ENCODE measurements at regions not wholly inside any gene's neighbourhood (a gene's known extent, or its start where the extent isn't known, plus 50 kb on each side); places are given as distances from the start of the nearest gene placed in this dataset.

DNA sequence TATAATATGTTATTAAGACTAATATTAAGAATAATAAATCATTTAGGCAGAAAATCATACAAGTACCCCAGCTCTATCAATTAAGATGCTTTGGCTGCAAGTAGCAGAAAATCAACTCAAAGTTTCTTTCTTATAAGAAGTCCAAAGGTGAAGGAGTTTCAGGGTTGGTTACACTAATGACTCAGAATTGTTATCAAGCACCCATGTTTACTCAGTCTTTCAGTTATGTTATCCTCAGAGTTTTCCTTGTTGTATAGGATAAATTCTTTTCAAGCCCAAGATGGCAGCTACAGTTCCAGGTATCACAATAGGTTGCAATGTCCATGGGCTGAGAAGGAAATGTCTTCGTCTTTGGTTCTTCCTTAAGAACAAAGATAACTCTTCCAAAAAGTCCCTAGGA is 163.6 kb downstream of the TNFSF18 start:
- DNase-seq (ENCODE audit: low read depth) = no peak

DNA sequence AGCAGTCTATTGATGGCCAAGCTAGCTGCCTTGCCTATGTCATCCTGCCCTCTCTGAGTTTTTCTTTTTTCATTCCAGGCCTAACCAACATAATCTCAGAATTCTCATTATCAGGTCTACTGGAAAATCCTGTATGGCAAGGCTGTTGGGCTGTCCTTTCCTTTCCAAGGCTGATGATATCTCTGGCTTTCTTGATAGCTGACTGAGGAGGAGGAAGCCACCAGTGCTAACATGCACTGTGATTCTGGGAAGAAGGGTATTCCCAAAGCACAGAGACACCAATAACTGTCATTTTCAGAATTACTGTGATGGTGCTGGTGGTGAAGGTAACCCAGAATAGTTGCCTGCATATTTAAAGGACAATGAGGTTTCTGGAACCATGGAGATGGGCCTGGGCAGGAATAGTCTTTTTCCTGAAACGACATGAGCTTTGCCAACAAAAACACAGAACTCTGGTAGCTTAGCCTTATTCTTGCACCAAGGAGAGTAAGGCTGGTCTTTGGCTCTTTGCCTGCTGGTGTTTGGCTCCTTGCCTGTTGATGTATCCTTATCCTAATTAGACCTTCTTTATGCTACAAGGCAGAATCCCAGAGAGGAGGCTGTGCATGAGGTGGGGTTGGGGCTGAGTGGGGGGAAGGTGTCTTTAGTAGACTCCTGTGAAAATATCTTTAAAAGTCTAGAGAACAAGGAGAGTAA is 157.4 kb downstream of the TNFSF18 start:
- DNase-seq (ENCODE audit: low read depth) = no peak

- no peak for DNase-seq (ENCODE audit: low read depth)
Observed at GRCh38 chr1:172894349-172895049, 156.2 kb downstream of the TNFSF18 start.

GRCh38 chr1:172895050-172895460 is 155.7 kb downstream of the TNFSF18 start:
- DNase-seq (ENCODE audit: low read depth) = no peak

DNA sequence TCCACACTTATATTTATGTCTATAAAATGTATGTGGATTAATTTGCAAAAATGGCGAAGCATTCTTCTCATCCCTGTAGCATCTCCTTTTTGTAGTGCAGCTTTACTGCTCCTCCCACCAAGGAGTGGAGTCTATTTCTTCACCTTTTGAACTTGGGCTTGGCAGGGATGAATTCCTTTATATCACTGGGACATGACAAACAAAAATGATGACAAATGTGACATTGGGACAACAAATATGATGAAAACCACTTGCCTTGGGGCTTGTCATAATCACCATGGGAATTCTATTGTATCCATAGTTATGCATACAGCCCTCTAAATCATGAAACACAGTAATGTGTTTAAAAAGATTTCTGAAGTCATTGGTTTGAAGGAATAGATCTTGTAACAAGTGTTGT is 155.0 kb downstream of the TNFSF18 start:
- DNase-seq (ENCODE audit: low read depth) = no peak

DNA sequence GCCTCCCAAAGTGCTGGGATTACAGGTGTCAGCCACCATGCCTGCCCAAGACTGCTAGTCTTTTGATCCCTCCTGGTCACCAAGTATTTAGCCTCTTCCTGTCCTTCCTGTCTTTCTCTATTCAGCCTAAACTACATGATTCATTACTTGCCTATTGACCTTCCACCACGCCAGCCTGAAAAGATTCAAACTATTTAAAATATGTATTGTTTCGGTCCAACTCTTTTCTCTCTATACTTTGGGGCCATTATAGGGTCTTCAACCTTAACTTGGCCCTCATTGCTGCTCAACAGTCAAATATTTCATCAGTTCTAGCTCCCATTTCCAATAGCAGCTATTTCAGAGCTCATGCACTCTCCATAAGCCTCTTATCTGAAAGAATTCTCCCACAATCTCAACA is 153.0 kb downstream of the TNFSF18 start:
- DNase-seq (ENCODE audit: low read depth) = no peak

DNA sequence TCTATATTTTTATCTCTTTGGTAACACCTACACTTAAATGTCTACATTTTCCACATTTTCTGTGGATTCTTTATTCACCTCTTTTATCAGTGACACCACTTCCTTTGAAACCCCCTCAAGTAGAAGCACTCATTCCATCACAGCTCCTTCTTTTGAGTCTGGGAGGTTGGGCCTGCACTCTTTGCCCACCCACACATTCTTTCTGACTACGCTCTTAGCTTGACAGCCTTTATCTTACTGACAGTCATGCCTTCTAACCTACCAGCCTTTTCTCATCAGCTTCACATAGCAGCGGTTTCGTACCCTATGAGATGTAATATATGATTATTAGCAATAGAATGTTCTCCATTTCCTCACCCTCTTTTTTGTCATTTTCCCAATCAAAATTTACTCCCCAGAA is 151.9 kb downstream of the TNFSF18 start:
- DNase-seq (ENCODE audit: low read depth) = no peak

- no peak for DNase-seq (ENCODE audit: low read depth)
Observed at GRCh38 chr1:172900376-172900997, 150.3 kb downstream of the TNFSF18 start.

DNA sequence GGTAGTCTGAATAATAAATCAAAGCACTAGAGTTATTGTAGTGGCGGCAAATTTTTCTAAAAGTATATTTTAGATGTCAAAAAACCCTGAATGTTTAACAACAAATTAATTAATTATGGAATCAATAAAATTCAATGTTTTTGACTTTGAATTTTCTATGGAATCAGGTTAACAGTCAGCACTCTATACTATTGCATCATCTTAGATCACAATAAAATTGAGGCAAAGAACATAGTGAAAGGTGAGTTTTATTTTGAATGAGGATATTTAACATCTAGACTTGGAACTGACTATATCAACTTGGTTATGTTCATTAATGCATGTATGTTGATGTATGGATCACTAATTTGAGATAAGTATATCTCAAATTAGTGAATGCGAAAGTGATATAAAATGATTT is 148.5 kb downstream of the TNFSF18 start:
- no peak for DNase-seq (ENCODE audit: low read depth)

- DNase-seq (ENCODE audit: low read depth) = no peak
Observed at GRCh38 chr1:172902861-172903381, 147.8 kb downstream of the TNFSF18 start.

DNA sequence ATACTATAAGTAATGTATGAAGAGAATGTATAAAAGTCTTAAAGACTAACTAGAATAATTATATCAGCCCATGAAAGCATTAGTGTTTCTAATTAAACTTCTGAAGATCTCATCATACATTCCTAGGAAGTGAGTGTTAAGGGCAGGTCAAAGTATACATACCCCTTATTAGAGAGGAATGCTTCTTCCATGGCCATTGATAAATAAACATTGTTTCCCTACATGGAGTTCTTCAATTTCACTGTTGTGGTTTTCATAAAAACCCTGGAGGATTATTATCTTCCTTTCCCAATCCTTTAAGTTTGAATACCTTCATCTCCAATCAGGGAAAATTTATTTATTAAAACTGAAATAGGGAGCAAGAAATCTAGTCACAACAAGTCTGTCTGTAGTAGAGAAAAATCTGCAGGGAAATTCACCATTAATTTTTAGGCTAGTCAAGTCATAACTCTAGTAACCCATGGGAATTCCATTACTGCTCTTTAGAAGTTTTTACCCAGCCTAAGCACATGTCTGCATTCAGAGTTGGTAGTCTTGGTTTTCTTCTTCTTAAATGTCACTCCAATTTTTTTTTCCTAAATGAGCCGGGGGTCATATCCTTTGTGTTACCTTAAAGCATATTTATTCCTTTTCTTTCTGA is 147.0 kb downstream of the TNFSF18 start:
- no peak for DNase-seq (ENCODE audit: low read depth)

GRCh38 chr1:172905452-172905851 is 145.3 kb downstream of the TNFSF18 start:
- no peak for DNase-seq (ENCODE audit: low read depth)

DNA sequence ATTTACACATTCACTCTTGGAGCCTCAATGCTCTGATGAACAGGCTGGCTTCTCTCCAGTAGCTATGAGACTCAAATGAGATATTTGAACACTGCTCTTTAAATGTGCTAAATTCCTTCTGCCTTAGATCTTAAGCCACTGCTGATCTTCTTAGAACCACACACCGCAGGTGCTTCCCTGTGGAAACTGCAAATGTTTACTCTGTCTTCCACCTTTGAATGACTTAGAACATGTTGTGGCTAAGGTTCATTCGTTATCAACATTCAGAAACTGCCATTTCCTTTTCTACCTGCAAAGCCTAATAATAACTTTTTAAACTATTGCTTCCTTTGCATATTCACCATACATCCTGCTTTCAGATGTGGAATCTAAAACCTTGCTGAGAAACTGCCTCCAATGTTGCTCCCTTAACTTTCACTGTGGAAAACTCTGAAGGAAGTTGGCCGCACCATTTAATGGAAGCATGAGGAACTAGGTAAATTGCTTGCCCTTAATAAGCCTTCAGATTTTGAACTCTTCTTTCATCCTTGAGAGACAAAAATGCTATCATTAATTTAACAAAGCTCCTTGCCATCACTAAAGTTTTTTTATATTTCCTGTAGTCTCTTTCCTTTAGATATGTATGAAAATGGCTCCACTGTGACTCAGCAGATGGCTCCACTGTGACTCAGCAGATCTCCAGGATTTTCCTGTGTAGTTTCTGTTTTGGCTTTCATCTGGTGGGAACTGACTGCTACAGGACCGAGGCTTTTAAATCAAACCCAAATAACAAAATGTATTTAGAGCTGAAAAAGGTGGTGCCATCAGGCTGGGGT is 143.8 kb downstream of the TNFSF18 start:
- DNase-seq (ENCODE audit: low read depth) = no peak

GRCh38 chr1:172907834-172908326 is 142.9 kb downstream of the TNFSF18 start:
- no peak for DNase-seq (ENCODE audit: low read depth)

DNA sequence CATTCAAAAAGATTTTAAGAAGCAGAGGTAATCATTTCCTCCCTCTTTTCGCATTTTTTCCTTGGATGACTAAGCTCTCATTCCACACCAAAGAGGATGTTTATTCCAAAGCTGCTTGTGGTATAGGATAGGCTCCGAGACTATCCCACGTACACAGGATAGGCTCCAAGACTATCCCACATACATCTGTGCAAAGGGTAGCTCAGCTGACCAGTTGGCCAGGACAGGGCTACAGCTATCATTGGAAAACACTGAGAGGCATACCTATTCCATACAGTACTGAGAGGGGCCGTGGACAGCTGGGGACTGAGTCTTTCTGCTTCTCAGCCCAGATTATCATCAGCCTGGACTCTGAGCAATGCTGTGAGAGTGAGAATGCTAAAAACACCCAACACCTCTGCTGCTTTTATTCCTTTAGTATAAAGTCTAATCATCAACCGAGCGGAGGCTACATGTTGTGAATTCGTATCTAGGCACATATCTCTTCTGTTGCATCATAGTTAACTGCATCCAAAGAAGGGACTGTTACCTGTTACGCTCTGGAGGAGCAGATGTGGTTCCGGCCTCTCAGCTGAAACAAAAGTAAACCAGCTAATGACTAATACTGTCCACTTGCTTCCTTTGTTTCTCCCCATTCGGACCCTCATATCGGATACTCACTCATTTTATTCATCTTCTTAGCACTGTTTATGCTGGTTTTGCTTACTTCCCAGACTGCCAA is 141.0 kb downstream of the TNFSF18 start:
- DNase-seq (ENCODE audit: low read depth) = no peak

- no peak for DNase-seq (ENCODE audit: low read depth)
Observed at GRCh38 chr1:172912765-172913260, 137.9 kb downstream of the TNFSF18 start.

DNA sequence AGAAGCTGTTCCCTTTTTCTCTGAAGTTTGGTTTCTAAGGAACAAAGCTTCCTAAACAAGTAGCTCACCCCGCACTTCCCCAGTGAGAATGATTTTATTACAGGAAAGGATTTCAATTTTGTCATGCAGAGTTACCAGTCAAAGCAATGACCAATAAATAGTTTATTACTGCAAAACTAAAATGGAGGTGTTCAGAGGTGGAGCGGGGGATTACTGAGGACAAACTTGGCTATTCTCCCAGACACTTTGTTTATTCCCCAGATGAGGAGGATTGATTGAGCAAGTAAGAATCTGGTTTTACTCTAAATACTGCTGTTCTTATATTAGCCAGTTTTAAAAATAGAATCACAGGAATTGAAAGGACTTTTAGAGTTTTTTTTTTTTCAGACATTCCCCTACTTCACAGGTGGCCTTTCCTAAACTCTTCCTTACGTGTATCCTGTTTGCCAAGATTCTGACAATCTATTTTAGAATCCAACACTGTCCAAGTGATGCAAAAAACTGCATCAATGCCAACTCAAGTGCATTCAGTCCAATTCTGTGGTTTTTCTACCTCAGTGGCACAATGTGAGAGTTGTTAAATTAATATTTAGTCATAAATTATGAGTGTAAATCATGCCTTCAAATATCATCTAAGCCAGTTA is 136.1 kb downstream of the TNFSF18 start:
- DNase-seq (ENCODE audit: low read depth) = no peak

- DNase-seq (ENCODE audit: low read depth) = no peak
Observed at GRCh38 chr1:172915271-172915670, 135.5 kb downstream of the TNFSF18 start.

- no peak for DNase-seq (ENCODE audit: low read depth)
Observed at GRCh38 chr1:172916116-172916515, 134.6 kb downstream of the TNFSF18 start.

DNA sequence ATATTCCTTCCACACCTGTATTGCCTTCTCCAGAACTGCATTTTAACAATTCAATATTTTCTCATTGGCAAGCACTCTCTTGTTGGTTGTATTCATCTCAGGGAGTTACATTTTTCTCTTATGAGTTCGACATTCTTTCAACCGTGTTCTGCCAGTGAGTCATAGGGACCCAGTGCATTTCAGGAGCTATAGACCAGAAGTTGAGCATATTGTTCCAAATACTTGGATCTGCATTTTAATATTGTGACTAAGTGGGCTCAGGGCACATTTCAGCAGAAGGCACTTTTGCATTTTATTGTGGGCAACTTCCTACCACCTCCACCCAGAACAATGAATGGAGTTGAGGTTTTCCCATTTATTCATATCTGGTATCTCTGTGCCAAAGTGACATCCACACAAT is 132.8 kb downstream of the TNFSF18 start:
- DNase-seq (ENCODE audit: low read depth) = no peak
